ENCODE measurements at regions not wholly inside any gene's neighbourhood (a gene's known extent, or its start where the extent isn't known, plus 50 kb on each side); places are given as distances from the start of the nearest gene placed in this dataset.

DNA sequence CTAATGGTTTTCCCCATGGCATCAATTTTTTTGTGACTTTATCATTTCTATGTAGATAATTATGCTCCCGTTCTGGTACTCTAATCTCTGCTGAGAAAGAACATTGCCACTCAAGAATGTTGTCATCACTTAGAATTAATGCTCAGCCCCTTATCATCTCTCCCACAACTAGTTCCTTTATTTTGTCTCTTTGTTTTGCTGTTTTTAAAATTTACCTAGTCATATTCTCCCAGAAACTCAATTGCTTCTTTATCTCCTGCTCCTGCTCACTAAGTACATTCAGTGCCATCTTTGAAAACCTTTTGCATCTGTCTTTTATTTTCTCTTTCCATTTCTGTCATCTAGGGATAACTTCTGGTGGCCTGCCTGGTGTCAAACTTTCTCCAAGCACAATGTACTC, 324.9 kb upstream of the MTPN start:
- no peak for TF ChIP-seq EZH2 (IDR thresholded peaks at IDR 0.05; ENCODE audit: insufficient read depth, poor library complexity, severe bottlenecking)
- no peak for TF ChIP-seq EZH2phosphoT487 (IDR thresholded peaks at IDR 0.05; ENCODE audit: insufficient read depth, low read depth)

Data from GM23248 (cell line).